Osteoblast (primary cell): ENCODE measurements at regions not wholly inside any gene's neighbourhood (a gene's known extent, or its start where the extent isn't known, plus 50 kb on each side); places are given as distances from the start of the nearest gene placed in this dataset.

Experiments
- DNase-seq: peaks from one replicate; pipeline ENCODE4 v3.0.0; 2011; ENCODE audit warnings: low spot score, mixed read lengths; ENCODE audit not compliant: insufficient read length; ENCODE audit errors: missing footprints
- H2AFZ ChIP-seq: 2 replicates; pipeline ENCODE4 v1.6.0; 2011; ENCODE audit warnings: mild to moderate bottlenecking, low read length
- H3K27ac ChIP-seq: 2 replicates; pipeline ENCODE4 v1.5.1; 2011; ENCODE audit warnings: mild to moderate bottlenecking, low read depth, low read length, moderate library complexity
- H3K27me3 ChIP-seq: 2 replicates; pipeline ENCODE4 v1.6.0; 2012; ENCODE audit warnings: mild to moderate bottlenecking, control low read depth, inconsistent platforms, low read length, moderate library complexity; ENCODE audit not compliant: insufficient read depth
- H3K36me3 ChIP-seq: 2 replicates; pipeline ENCODE4 v1.5.1; 2011; ENCODE audit warnings: mild to moderate bottlenecking, low read length, control low read depth, moderate library complexity; ENCODE audit not compliant: insufficient read depth
- H3K4me1 ChIP-seq: 2 replicates; pipeline ENCODE4 v1.5.1; 2011; ENCODE audit warnings: mild to moderate bottlenecking, low read length, control low read depth, moderate library complexity; ENCODE audit not compliant: insufficient read depth
- H3K4me2 ChIP-seq: 2 replicates; pipeline ENCODE4 v1.6.0; 2011; ENCODE audit warnings: mild to moderate bottlenecking, low read length; ENCODE audit not compliant: insufficient read depth
- H3K4me3 ChIP-seq: fragments of 200-600 bp; sonication (generic); 3 replicates; pipeline ENCODE4 v1.5.1; 2012; ENCODE audit warnings: mild to moderate bottlenecking, low read length, inconsistent platforms; ENCODE audit not compliant: insufficient read depth
- H3K79me2 ChIP-seq: 2 replicates; pipeline ENCODE4 v1.6.0; 2012; ENCODE audit warnings: mild to moderate bottlenecking, low read length, control low read depth, inconsistent platforms; ENCODE audit not compliant: insufficient read depth
- H3K9me3 ChIP-seq: 2 replicates; pipeline ENCODE4 v1.5.1; 2011; ENCODE audit warnings: low read depth, low read length, control low read depth
- H4K20me1 ChIP-seq: 2 replicates; pipeline ENCODE4 v1.6.0; 2012; ENCODE audit warnings: mild to moderate bottlenecking, low read length, control low read depth; ENCODE audit not compliant: insufficient read depth
- TF ChIP-seq, protein P1 (sequence below): IDR thresholded peaks from 2 replicates; pipeline ENCODE4 v1.5.1; 2011; ENCODE audit warnings: mild to moderate bottlenecking, low read depth, low read length, moderate library complexity; ENCODE audit errors: extremely low read depth

DNA sequence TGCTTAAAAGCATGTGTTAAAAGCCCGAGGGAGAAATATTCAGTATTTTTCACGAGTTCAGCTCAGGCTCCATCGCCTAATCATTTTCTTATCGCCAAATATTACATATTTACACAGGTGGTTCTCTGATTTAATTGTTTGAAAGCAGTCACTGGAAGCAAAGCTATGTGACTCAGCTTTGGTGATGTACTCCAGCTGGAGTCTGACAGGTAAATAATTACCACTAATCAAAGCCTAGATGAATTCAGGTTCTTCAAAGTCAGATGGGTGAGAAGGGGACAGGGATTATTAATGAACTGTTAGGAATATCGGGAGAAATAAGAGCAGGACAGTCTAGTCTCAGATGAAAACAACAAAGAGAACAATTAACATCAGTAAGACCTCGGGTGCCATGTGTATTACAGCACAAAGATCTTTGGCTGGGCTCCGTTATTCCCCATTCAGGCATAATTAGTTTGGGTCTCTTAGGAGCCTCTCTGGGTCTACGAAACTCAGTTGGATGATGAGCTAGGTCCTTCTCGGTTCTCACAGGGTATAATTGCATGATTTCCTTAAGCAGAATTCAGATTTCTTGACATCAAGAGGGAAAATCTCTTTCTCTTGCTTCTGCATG, 331.7 kb upstream of the ADAMTS9 start:
- no peaks in the 10 kb centered on the region for H3K9me3 ChIP-seq
- H3K4me3 ChIP-seq: no peak overlapping the region
- H3K4me2 ChIP-seq: no peak overlapping the region
- H2AFZ ChIP-seq: no peak overlapping the region
- H4K20me1 ChIP-seq: no peaks in the 10 kb centered on the region
- H3K36me3 ChIP-seq: no peaks in the 10 kb centered on the region
- H3K27me3 ChIP-seq: no peaks in the 10 kb centered on the region
- H3K27ac ChIP-seq: no peak overlapping the region
- H3K4me1 ChIP-seq: no peaks in the 10 kb centered on the region
- no peaks in the 10 kb centered on the region for H3K79me2 ChIP-seq
- DNase-seq: no peak
- TF ChIP-seq, protein P1, sequence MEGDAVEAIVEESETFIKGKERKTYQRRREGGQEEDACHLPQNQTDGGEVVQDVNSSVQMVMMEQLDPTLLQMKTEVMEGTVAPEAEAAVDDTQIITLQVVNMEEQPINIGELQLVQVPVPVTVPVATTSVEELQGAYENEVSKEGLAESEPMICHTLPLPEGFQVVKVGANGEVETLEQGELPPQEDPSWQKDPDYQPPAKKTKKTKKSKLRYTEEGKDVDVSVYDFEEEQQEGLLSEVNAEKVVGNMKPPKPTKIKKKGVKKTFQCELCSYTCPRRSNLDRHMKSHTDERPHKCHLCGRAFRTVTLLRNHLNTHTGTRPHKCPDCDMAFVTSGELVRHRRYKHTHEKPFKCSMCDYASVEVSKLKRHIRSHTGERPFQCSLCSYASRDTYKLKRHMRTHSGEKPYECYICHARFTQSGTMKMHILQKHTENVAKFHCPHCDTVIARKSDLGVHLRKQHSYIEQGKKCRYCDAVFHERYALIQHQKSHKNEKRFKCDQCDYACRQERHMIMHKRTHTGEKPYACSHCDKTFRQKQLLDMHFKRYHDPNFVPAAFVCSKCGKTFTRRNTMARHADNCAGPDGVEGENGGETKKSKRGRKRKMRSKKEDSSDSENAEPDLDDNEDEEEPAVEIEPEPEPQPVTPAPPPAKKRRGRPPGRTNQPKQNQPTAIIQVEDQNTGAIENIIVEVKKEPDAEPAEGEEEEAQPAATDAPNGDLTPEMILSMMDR: no peak

DNA sequence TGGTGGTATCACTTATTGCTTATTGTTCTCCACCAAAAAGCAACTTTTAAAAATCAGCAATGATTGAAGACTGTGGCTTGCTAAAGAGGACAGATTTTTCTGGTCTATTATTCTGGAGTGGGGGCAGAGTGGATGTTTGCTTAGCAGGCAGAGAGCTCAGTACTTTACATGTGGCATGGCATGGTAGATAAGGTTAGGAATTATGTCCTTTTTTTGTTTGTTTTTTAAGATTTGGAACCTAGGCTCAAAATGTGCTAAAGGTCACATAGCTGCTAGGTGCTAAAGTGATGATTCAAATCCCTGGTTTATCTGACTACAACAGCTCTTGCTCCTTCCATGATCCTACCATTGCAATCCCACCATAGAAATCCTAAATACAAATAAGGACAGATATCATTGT, 331.0 kb upstream of the ADAMTS9 start:
- H3K4me2 ChIP-seq: no peak overlapping the region
- H4K20me1 ChIP-seq: no peaks in the 10 kb centered on the region
- H3K27me3 ChIP-seq: no peaks in the 10 kb centered on the region
- no peak overlapping the region for H2AFZ ChIP-seq
- H3K4me1 ChIP-seq: no peaks in the 10 kb centered on the region
- TF ChIP-seq, protein P1: no peak
- H3K36me3 ChIP-seq: no peaks in the 10 kb centered on the region
- no peak overlapping the region for H3K27ac ChIP-seq
- no peaks in the 10 kb centered on the region for H3K79me2 ChIP-seq
- H3K4me3 ChIP-seq: no peak overlapping the region
- no peak for DNase-seq
- H3K9me3 ChIP-seq: no peaks in the 10 kb centered on the region

GRCh38 chr3:65017359-65017758, 329.6 kb upstream of the ADAMTS9 start:
- no peak overlapping the region for H3K4me3 ChIP-seq
- H2AFZ ChIP-seq: no peak overlapping the region
- no peaks in the 10 kb centered on the region for H3K79me2 ChIP-seq
- no peaks in the 10 kb centered on the region for H3K4me1 ChIP-seq
- no peak for DNase-seq
- no peaks in the 10 kb centered on the region for H3K9me3 ChIP-seq
- TF ChIP-seq, protein P1: no peak
- no peaks in the 10 kb centered on the region for H3K36me3 ChIP-seq
- H3K27me3 ChIP-seq: no peaks in the 10 kb centered on the region
- no peaks in the 10 kb centered on the region for H4K20me1 ChIP-seq
- H3K4me2 ChIP-seq: no peak overlapping the region
- H3K27ac ChIP-seq: no peak overlapping the region

- no peaks in the 10 kb centered on the region for H3K79me2 ChIP-seq
- no peak overlapping the region for H3K4me2 ChIP-seq
- H4K20me1 ChIP-seq: no peaks in the 10 kb centered on the region
- H3K9me3 ChIP-seq: no peaks in the 10 kb centered on the region
- H2AFZ ChIP-seq: no peak overlapping the region
- H3K36me3 ChIP-seq: no peaks in the 10 kb centered on the region
- H3K4me1 ChIP-seq: no peaks in the 10 kb centered on the region
- H3K27me3 ChIP-seq: no peaks in the 10 kb centered on the region
- TF ChIP-seq, protein P1: no peak
- H3K27ac ChIP-seq: no peak overlapping the region
- no peak for DNase-seq
- H3K4me3 ChIP-seq: no peak overlapping the region
These were observed 327.9 kb upstream of the ADAMTS9 start for GRCh38 chr3:65015711-65016110.
